ENCODE measurements at regions not wholly inside any gene's neighbourhood (a gene's known extent, or its start where the extent isn't known, plus 50 kb on each side); places are given as distances from the start of the nearest gene placed in this dataset.
A peak's percentile ranks its signal among the peaks of the same experiment; 100 is the strongest.

DNA sequence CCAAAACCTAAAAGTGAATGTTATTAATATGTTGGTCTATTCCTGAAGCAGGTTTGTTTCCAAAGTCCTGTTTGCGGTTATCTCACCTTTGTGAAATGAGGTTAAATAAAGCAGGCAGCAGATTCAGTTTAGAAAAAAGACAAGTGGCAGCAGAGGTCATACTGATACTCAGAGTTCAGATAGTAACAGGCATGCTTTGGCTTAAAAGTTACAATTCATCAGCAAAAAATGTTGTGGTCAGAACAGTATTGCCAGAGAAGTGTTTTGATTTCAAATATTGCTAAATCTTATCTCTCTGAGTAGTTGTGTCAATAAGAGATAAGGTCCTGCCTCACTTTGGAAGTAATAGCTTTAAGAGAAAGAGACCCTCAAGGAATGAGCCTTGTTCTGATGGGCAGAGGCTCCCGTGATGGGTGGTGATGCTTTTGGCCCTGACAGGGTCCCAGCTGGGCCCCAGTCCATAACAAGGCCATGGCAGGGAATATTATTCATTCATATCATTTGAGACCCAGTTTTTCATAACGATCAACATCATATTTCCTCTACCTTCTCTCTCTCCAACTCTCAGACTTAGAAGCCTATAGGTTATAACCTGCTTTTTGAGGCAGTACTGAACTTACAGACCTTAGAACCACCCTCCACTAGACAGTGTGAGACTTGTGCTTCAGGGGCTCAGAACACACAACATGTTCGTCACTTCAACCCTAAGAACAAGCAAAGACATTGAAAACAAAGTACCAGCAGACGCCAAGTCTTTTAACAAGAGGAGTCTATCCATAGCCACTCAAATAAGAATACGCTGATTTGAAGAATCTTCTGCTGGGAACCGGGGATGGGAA is 58.5 kb upstream of the AHR start (continued):
- TF ChIP-seq TBL1XR1 (IDR thresholded peaks at IDR 0.05; ENCODE audit: borderline replicate concordance, low read length, partially characterized antibody) (no peak), PHF5A (CRISPR knock-in tag; IDR thresholded peaks at IDR 0.05; ENCODE audit: low read depth, unreplicated experiment) (no peak), DNMT3B (CRISPR knock-in tag; conservative IDR thresholded peaks at IDR 0.05) (no peak; the same call in 1 of the 2 replicates), SATB2 (CRISPR knock-in tag; IDR thresholded peaks at IDR 0.05) (peak; percentile 58; the same call in 1 of the 2 replicates), RXRB (CRISPR knock-in tag; IDR thresholded peaks at IDR 0.05; ENCODE audit: borderline replicate concordance) (peak; percentile 29; the same call in 1 of the 2 replicates), NR2F1 (CRISPR knock-in tag; IDR thresholded peaks at IDR 0.05) (peak; percentile 55 to 94; a peak in 3 of 4 replicates), CBFB (CRISPR knock-in tag; IDR thresholded peaks at IDR 0.05) (peak; percentile 100)
- TF ChIP-seq, protein P1, sequence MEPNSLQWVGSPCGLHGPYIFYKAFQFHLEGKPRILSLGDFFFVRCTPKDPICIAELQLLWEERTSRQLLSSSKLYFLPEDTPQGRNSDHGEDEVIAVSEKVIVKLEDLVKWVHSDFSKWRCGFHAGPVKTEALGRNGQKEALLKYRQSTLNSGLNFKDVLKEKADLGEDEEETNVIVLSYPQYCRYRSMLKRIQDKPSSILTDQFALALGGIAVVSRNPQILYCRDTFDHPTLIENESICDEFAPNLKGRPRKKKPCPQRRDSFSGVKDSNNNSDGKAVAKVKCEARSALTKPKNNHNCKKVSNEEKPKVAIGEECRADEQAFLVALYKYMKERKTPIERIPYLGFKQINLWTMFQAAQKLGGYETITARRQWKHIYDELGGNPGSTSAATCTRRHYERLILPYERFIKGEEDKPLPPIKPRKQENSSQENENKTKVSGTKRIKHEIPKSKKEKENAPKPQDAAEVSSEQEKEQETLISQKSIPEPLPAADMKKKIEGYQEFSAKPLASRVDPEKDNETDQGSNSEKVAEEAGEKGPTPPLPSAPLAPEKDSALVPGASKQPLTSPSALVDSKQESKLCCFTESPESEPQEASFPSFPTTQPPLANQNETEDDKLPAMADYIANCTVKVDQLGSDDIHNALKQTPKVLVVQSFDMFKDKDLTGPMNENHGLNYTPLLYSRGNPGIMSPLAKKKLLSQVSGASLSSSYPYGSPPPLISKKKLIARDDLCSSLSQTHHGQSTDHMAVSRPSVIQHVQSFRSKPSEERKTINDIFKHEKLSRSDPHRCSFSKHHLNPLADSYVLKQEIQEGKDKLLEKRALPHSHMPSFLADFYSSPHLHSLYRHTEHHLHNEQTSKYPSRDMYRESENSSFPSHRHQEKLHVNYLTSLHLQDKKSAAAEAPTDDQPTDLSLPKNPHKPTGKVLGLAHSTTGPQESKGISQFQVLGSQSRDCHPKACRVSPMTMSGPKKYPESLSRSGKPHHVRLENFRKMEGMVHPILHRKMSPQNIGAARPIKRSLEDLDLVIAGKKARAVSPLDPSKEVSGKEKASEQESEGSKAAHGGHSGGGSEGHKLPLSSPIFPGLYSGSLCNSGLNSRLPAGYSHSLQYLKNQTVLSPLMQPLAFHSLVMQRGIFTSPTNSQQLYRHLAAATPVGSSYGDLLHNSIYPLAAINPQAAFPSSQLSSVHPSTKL (CRISPR knock-in tag; IDR thresholded peaks at IDR 0.05): peak; percentile 96

DNA sequence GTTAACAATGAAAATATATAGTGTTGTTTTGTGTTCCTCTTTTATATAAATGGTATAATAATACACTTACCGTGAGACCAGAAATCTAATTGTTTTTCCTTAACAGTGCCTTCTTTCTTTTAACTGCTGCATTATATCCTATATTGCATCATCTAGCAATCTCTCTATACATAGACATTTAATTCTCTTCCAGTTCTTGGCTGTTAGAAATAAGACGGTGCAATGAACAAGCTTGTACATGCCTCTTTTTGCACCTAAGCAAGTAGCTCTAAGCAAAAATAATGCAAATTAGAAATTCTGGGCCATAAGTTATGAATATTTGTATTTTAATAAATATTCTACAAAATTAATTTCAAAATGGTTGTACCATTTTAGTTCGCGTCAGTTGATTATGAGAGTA is 55.9 kb upstream of the AHR start:
- CTCF ChIA-PET (ENCODE audit: low intra/inter-chr PET ratio, low total read pairs): no interaction called here
- ATAC-seq (no peak), FAIRE-seq (no peak)
- TF ChIP-seq ZNF292 (CRISPR knock-in tag; IDR thresholded peaks at IDR 0.05; ENCODE audit: borderline replicate concordance, low read depth) (no peak), ZNF549 (CRISPR knock-in tag; IDR thresholded peaks at IDR 0.05) (no peak), KLF12 (CRISPR knock-in tag; IDR thresholded peaks at IDR 0.05; ENCODE audit: borderline replicate concordance) (no peak), PAX8 (CRISPR knock-in tag; IDR thresholded peaks at IDR 0.05; ENCODE audit: borderline replicate concordance) (no peak), MAZ (IDR thresholded peaks at IDR 0.05; ENCODE audit: borderline replicate concordance, low read depth, low read length) (no peak), MAZ (CRISPR knock-in tag; IDR thresholded peaks at IDR 0.05; ENCODE audit: low read depth) (no peak)
- TF ChIP-seq, protein P2, sequence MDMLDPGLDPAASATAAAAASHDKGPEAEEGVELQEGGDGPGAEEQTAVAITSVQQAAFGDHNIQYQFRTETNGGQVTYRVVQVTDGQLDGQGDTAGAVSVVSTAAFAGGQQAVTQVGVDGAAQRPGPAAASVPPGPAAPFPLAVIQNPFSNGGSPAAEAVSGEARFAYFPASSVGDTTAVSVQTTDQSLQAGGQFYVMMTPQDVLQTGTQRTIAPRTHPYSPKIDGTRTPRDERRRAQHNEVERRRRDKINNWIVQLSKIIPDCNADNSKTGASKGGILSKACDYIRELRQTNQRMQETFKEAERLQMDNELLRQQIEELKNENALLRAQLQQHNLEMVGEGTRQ (IDR thresholded peaks at IDR 0.05; ENCODE audit: low read depth, low read length): no peak
- TF ChIP-seq, protein P2 (CRISPR knock-in tag; IDR thresholded peaks at IDR 0.05; ENCODE audit: borderline replicate concordance): no peak

More for the DNA sequence above, 55.9 kb upstream of the AHR start:
- POLR2A ChIA-PET: no interaction called here
- Histone ChIP-seq H3K4me2 (ENCODE audit: low read depth, low read length) (no peak overlapping the region), H2AFZ (ENCODE audit: low read length) (no peak overlapping the region), H3K27me3 (ENCODE audit: control insufficient read depth in 1 of 2, insufficient read depth in 2 of 2, low read length in 2 of 2) (peaks cover 0 to 2% of the 10 kb centered on the region in 2 experiments; a peak in 2 of 5 replicates), H3K79me2 (ENCODE audit: insufficient read depth, low read length) (no peaks in the 10 kb centered on the region), H3K9me3 (ENCODE audit: low read length) (no peaks in the 10 kb centered on the region), H3K36me3 (replicated peaks in 1 of 2; ENCODE audit: control insufficient read depth in 1 of 2, insufficient read depth in 2 of 2, low read length in 2 of 2) (no peaks in the 10 kb centered on the region), H3K4me1 (ENCODE audit: insufficient read depth, low read length) (peaks cover 18% of the 10 kb centered on the region), H4K20me1 (ENCODE audit: insufficient read depth, low read length) (no peaks in the 10 kb centered on the region), H3K27ac (ENCODE audit: extremely low read length, insufficient read depth, low read length) (no peak overlapping the region), H3K4me3 (replicated peaks in 1 of 3; ENCODE audit: insufficient read depth in 1 of 3, low read depth in 2 of 3, low read length in 3 of 3) (no peak overlapping the region), H3K9ac (ENCODE audit: insufficient read depth, low read depth, low read length) (no peak overlapping the region)
- DNase-seq (ENCODE audit: low spot score): no peak
- whole genome bisulfite sequencing (ENCODE audit: low lambda C conversion rate): 97% methylated on average over 4 of the region's 4 CpGs
- in situ Hi-C loops (cut with HindIII; ENCODE audit: extremely low pct_ligation_motif_present, low pct_unique_long_range_greater_than_20kb): no loop called here
- no TSS peak for BruUV-seq (replicated peaks)
- intact Hi-C loops (cut with micrococcal nuclease; ENCODE audit: unreplicated experiment): no loop called here

Data from HepG2 (cell line).